Spleen (tissue), 11 donors: ENCODE measurements at regions not wholly inside any gene's neighbourhood (a gene's known extent, or its start where the extent isn't known, plus 50 kb on each side); places are given as distances from the start of the nearest gene placed in this dataset.

Source experiments
- DNase-seq: peaks from one replicate; pipeline ENCODE4 v3.0.0-alpha.2; 2020
- H3K27ac ChIP-seq, 8 donors: fragments of 200-600 bp; sonication (generic) in 7 of 8; 1 replicate in 4 of 8; 2 replicates in 4 of 8; pipeline versions ENCODE4 v1.5.0 to v1.8.0; 2016 to 2021; ENCODE audit warnings: inconsistent platforms in 4 of 8, mild to moderate bottlenecking in 4 of 8, moderate library complexity in 1 of 8
- H3K27me3 ChIP-seq, 7 donors: fragments of 200-600 bp; sonication (generic) in 6 of 7; replicated peaks in 1 of 7; 1 replicate in 4 of 7; 2 replicates in 3 of 7; pipeline versions ENCODE4 v1.5.0 to v1.8.0; 2016 to 2021; ENCODE audit warnings: inconsistent platforms in 3 of 7, mild to moderate bottlenecking in 1 of 7
- H3K36me3 ChIP-seq, 6 donors: fragments of 200-600 bp; sonication (generic) in 5 of 6; 1 replicate in 4 of 6; 2 replicates in 2 of 6; pipeline versions ENCODE4 v1.5.0 to v1.8.0; 2016 to 2021; ENCODE audit warnings: inconsistent platforms in 2 of 6
- H3K4me1 ChIP-seq, 6 donors: fragments of 200-600 bp; sonication (generic) in 5 of 6; 1 replicate in 3 of 6; 2 replicates in 3 of 6; pipeline versions ENCODE4 v1.5.0 to v1.8.0; 2016 to 2021; ENCODE audit warnings: inconsistent platforms in 3 of 6
- H3K4me3 ChIP-seq, 8 donors: fragments of 200-600 bp; sonication (generic) in 7 of 8; 1 replicate in 4 of 8; 2 replicates in 4 of 8; pipeline versions ENCODE4 v1.5.0 to v1.8.0; 2016 to 2021; ENCODE audit warnings: inconsistent platforms in 4 of 8, mild to moderate bottlenecking in 4 of 8, moderate library complexity in 2 of 8
- H3K9me3 ChIP-seq, 8 donors: fragments of 200-600 bp; sonication (generic) in 7 of 8; 1 replicate in 4 of 8; 2 replicates in 4 of 8; pipeline versions ENCODE4 v1.5.0 to v1.8.0; 2016 to 2021; ENCODE audit warnings: inconsistent platforms in 4 of 8
- POLR2A ChIP-seq, 3 donors: fragments of 450-650 bp; IDR thresholded peaks; one replicate each; pipeline ENCODE4 v1.5.1; 2017; ENCODE audit warnings: antibody characterized with exemption in 3 of 3, mild to moderate bottlenecking in 1 of 3
- POLR2AphosphoS5 ChIP-seq, 3 donors: sonication (generic); formaldehyde crosslinking; IDR thresholded peaks; one replicate each; pipeline ENCODE4 v1.5.1; 2017; ENCODE audit warnings: antibody characterized with exemption in 3 of 3
- WGBS, 5 donors: extraction: QIAGEN DNeasy Blood & Tissue Kit in 3 of 5; methylation state at CpG; one replicate each; pipeline versions ENCODE4 v1.1.5 to v1.1.7; 2013 to 2018; 5-methylcytosine and 5-hydroxymethylcytosine counted together
- intact Hi-C: fragments of 100-400 bp; cut with DNase I; formaldehyde crosslinking; loops from one replicate; pipeline ENCODE4 v1.15.0; 2023; ENCODE audit warnings: low total_unique reads
- TF ChIP-seq, protein P1 (sequence below), 11 experiments: fragments of 200-600 bp in 7 of 11; fragments of 450-650 bp in 4 of 11; sonication (generic) in 4 of 11; IDR thresholded peaks in 8 of 11; conservative IDR thresholded peaks in 3 of 11; 1 replicate in 7 of 11; 2 replicates in 4 of 11; pipeline versions ENCODE4 v1.4.0 to v1.8.0; 2016 to 2021; ENCODE audit warnings: antibody characterized with exemption in 11 of 11, inconsistent platforms in 4 of 11, mild to moderate bottlenecking in 1 of 11
- donor health status: healthy with polysubstance abuse.
- donor health status: DM: no; HTN: no; CAD: no; lungs with moderate emphysema.
- donor health status: DM: no; HTN: no; CAD: no.
- donor health status: Bipolar disorder and iron deficiency.
- donor health status: healthy.
- donor health status: DM: no; HTN: no; CAD: no.
- donor health status: DM: yes; HTN: yes; CAD: no.

DNA sequence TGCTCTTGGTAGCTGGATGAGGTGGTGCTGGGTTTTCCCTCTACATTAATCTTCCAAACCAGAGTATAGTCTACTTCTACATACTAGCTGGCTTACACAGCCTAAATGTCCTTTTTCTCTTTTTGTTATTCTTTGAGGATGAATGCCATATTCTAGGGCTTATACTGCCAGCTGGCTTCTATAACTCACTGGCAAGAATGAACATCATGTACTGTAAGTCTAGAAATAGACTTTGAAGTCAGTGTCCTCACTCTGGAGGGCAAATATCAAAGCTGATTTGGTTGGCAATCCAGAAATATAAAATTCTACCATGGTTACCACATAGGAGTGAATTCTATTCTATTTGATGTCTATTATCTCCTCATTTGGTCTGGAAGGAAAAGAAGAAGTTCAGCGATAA is 251.7 kb upstream of the TYRP1 start:
- TF ChIP-seq, protein P1, sequence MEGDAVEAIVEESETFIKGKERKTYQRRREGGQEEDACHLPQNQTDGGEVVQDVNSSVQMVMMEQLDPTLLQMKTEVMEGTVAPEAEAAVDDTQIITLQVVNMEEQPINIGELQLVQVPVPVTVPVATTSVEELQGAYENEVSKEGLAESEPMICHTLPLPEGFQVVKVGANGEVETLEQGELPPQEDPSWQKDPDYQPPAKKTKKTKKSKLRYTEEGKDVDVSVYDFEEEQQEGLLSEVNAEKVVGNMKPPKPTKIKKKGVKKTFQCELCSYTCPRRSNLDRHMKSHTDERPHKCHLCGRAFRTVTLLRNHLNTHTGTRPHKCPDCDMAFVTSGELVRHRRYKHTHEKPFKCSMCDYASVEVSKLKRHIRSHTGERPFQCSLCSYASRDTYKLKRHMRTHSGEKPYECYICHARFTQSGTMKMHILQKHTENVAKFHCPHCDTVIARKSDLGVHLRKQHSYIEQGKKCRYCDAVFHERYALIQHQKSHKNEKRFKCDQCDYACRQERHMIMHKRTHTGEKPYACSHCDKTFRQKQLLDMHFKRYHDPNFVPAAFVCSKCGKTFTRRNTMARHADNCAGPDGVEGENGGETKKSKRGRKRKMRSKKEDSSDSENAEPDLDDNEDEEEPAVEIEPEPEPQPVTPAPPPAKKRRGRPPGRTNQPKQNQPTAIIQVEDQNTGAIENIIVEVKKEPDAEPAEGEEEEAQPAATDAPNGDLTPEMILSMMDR (IDR thresholded peaks at IDR 0.05 in 8 of 11, conservative IDR thresholded peaks at IDR 0.05 in 3 of 11) = no peak
- no peak for TF ChIP-seq POLR2AphosphoS5 (IDR thresholded peaks at IDR 0.05)
- Histone ChIP-seq H3K27me3 (no peaks in the 10 kb centered on the region), H3K27ac (no peak overlapping the region), H3K9me3 (peaks cover 0 to 11% (median 0%) of the 10 kb centered on the region in 8 donors), H3K36me3 (no peaks in the 10 kb centered on the region), H3K4me1 (no peaks in the 10 kb centered on the region), H3K4me3 (no peak overlapping the region)
- DNase-seq = no peak
- WGBS, 5 donors = 88 to 94% (median 92%) methylated on average over 1 of the region's 1 CpG
- intact Hi-C loops = no loop called here

- WGBS, 5 donors = 39 to 71% (median 59%) methylated on average over 1 of the region's 1 CpG
- Histone ChIP-seq H3K4me1 (no peaks in the 10 kb centered on the region), H3K4me3 (no peak overlapping the region), H3K27ac (no peak overlapping the region), H3K27me3 (no peaks in the 10 kb centered on the region), H3K36me3 (no peaks in the 10 kb centered on the region), H3K9me3 (peaks cover 0 to 13% (median 0%) of the 10 kb centered on the region in 8 donors)
- no peak for DNase-seq
- TF ChIP-seq, protein P1 (IDR thresholded peaks at IDR 0.05 in 8 of 11, conservative IDR thresholded peaks at IDR 0.05 in 3 of 11) = no peak
- TF ChIP-seq POLR2A (IDR thresholded peaks at IDR 0.05) (no peak), POLR2AphosphoS5 (IDR thresholded peaks at IDR 0.05) (no peak)
- intact Hi-C loops = no loop called here
These were observed 244.9 kb upstream of the TYRP1 start for GRCh38 chr9:12448246-12448645.

DNA sequence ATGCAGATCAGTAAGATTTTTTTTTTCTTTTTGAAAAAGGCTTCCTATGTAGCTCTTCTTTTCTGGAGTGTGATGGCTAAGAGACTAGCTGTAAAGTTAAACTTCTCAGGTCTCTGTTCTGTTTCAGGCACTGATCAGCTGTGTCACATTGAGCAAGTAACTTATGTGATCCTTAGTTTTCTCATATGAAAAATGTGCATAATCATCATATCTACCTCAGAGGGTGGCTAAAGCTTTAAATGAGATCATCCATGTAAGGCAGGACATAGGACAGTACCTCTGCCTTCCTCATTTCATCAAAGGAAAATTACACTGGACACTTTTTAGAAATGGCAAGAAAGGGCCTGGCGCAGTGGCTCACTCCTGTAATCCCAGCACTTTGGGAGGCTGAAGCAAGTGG is 235.9 kb upstream of the TYRP1 start:
- H3K27me3 ChIP-seq = no peaks in the 10 kb centered on the region
- no peaks in the 10 kb centered on the region for H3K4me1 ChIP-seq
- no peak for TF ChIP-seq POLR2A (IDR thresholded peaks at IDR 0.05)
- TF ChIP-seq, protein P1 (IDR thresholded peaks at IDR 0.05 in 8 of 11, conservative IDR thresholded peaks at IDR 0.05 in 3 of 11) = no peak
- no peak for TF ChIP-seq POLR2AphosphoS5 (IDR thresholded peaks at IDR 0.05)
- intact Hi-C loops = no loop called here
- H3K9me3 ChIP-seq = no peaks in the 10 kb centered on the region
- no peak overlapping the region for H3K4me3 ChIP-seq
- no peak overlapping the region for H3K27ac ChIP-seq
- no peaks in the 10 kb centered on the region for H3K36me3 ChIP-seq
- WGBS, 5 donors = 89 to 100% (median 94%) methylated on average over 1 of the region's 1 CpG
- no peak for DNase-seq

DNA sequence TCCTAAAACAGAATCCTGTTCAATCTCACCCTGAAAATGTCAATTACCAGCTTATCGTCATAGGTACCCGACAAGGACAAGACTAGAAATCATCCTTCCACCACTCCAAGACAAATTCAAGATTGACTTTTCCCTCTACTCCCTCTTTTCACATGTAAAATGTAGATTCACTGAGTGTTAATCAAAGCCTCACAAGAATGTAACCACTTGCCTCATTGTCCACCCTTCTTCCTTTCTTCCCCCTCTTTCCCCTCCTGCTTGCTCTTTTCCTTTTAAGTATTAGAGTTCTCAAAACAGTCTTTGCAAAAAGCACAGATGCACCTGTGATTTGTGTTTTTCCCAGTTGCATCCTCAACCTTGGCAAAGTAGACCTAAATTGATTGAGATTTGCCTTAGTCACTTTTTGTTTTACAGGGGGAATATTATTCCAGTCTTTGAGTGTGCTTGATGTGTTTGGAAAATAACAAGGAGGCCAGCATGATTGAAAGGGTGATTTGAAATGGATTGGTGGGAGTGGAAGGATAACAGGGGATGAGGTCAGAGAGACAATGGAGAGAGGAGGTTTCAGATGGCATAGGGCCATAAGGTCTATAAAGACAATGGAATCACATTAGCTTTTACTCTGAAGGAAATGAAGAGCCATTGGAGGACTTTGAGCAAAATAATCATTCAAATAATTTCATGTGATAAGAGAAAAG is 231.3 kb upstream of the TYRP1 start:
- TF ChIP-seq, protein P1 (IDR thresholded peaks at IDR 0.05 in 8 of 11, conservative IDR thresholded peaks at IDR 0.05 in 3 of 11) = no peak
- no peak for TF ChIP-seq POLR2AphosphoS5 (IDR thresholded peaks at IDR 0.05)
- no peak for TF ChIP-seq POLR2A (IDR thresholded peaks at IDR 0.05)
- Histone ChIP-seq H3K27me3 (no peaks in the 10 kb centered on the region), H3K36me3 (no peaks in the 10 kb centered on the region), H3K27ac (no peak overlapping the region), H3K4me1 (no peaks in the 10 kb centered on the region), H3K9me3 (no peaks in the 10 kb centered on the region), H3K4me3 (no peak overlapping the region)
- WGBS, 5 donors = 82 to 98% (median 94%) methylated on average over 2 of the region's 2 CpGs
- intact Hi-C loops = no loop called here
- no peak for DNase-seq
